Skeletal muscle tissue (tissue), 3 donors: ENCODE measurements at regions not wholly inside any gene's neighbourhood (a gene's known extent, or its start where the extent isn't known, plus 50 kb on each side); places are given as distances from the start of the nearest gene placed in this dataset.

Experiments
- H3K27ac ChIP-seq: one replicate; pipeline ENCODE4 v1.7.0; 2013; ENCODE audit warnings: mild to moderate bottlenecking, low read depth, low read length, inconsistent platforms
- H3K27me3 ChIP-seq, 3 donors: one replicate each; pipeline ENCODE4 v1.7.0; 2013; ENCODE audit warnings: low read length in 3 of 3; ENCODE audit not compliant: control insufficient read depth in 3 of 3, insufficient read depth in 3 of 3
- H3K36me3 ChIP-seq, 3 donors: one replicate each; pipeline ENCODE4 v1.7.0; 2013; ENCODE audit warnings: low read length in 3 of 3; ENCODE audit not compliant: control insufficient read depth in 3 of 3, insufficient read depth in 3 of 3
- H3K4me1 ChIP-seq, 3 donors: one replicate each; pipeline ENCODE4 v1.7.0; 2013; ENCODE audit warnings: low read length in 3 of 3, mild to moderate bottlenecking in 3 of 3; ENCODE audit not compliant: control insufficient read depth in 3 of 3, insufficient read depth in 3 of 3
- H3K4me3 ChIP-seq, 3 donors: one replicate each; pipeline ENCODE4 v1.7.0; 2013; ENCODE audit warnings: low read length in 3 of 3
- H3K9ac ChIP-seq, 3 donors: one replicate each; pipeline ENCODE4 v1.7.0; 2013; ENCODE audit warnings: low read length in 3 of 3, mild to moderate bottlenecking in 3 of 3, moderate library complexity in 2 of 3, low read depth in 1 of 3
- H3K9me3 ChIP-seq, 3 donors: one replicate each; pipeline ENCODE4 v1.7.0; 2013; ENCODE audit warnings: low read length in 3 of 3; ENCODE audit not compliant: control insufficient read depth in 3 of 3
- donor health status: Osteomylitis.

- Histone ChIP-seq H3K27me3 (no peaks in the 10 kb centered on the region), H3K4me3 (no peak overlapping the region), H3K4me1 (no peaks in the 10 kb centered on the region), H3K9me3 (no peaks in the 10 kb centered on the region), H3K27ac (no peak overlapping the region), H3K36me3 (no peaks in the 10 kb centered on the region), H3K9ac (no peak overlapping the region)
These were observed 968.4 kb upstream of the SEL1L start for GRCh38 chr14:82502043-82502442.

DNA sequence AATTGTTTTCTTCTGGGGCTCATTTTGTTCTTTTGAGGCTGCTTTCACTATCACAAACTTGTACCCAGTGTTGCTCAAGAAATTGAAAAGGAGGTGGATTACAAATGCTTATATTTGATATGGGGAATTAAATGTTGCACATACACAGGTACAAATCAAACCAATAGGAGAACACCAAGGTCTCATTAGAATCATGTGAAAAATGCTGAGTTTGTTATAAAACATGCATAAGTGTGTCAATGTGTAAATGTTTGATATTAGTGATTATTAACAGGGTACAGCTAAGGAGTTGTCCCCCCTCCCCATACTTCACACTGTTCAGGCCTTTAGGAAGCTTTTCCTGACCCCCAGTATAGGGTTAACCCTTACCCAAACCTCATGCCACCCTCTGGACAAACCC is 971.2 kb upstream of the SEL1L start:
- H3K9me3 ChIP-seq, result no peaks in the 10 kb centered on the region

DNA sequence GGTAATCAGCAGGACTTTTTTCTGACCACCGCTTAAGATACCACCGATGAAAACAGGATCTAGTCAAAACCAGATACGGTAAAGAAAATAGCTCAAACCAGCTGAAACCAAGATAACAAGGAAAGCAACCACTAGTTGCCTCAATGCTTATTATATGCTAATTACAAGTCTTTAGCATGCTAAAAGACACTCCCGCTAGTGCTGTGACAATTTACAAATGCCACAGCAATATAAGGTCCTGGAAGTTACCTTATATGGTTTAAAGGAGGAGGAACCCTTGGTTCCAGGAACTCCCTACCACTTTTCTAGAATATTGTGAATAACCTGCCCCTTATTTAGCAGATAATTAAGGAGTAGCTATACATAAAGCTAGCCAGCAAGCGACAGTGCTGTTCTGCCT is 976.4 kb upstream of the SEL1L start:
- no peak overlapping the region for H3K9ac ChIP-seq
- no peaks in the 10 kb centered on the region for H3K9me3 ChIP-seq
- no peak overlapping the region for H3K27ac ChIP-seq
- no peaks in the 10 kb centered on the region for H3K27me3 ChIP-seq
- H3K36me3 ChIP-seq, result no peaks in the 10 kb centered on the region
- H3K4me1 ChIP-seq, result no peaks in the 10 kb centered on the region
- H3K4me3 ChIP-seq, result no peak overlapping the region

More for the DNA sequence above, 971.2 kb upstream of the SEL1L start:
- no peak overlapping the region for H3K27ac ChIP-seq
- no peaks in the 10 kb centered on the region for H3K27me3 ChIP-seq
- no peaks in the 10 kb centered on the region for H3K36me3 ChIP-seq
- H3K4me3 ChIP-seq, result no peak overlapping the region
- no peak overlapping the region for H3K9ac ChIP-seq
- no peaks in the 10 kb centered on the region for H3K4me1 ChIP-seq

GRCh38 chr14:82511399-82511798 is 977.7 kb upstream of the SEL1L start:
- no peaks in the 10 kb centered on the region for H3K36me3 ChIP-seq
- no peaks in the 10 kb centered on the region for H3K27me3 ChIP-seq
- no peak overlapping the region for H3K4me3 ChIP-seq
- no peak overlapping the region for H3K27ac ChIP-seq
- H3K4me1 ChIP-seq, result no peaks in the 10 kb centered on the region
- H3K9ac ChIP-seq, result no peak overlapping the region
- H3K9me3 ChIP-seq, result no peaks in the 10 kb centered on the region

GRCh38 chr14:82520765-82521164 is 987.1 kb upstream of the SEL1L start:
- Histone ChIP-seq H3K36me3 (no peaks in the 10 kb centered on the region), H3K27me3 (no peaks in the 10 kb centered on the region), H3K9me3 (peaks cover 0 to 2% (median 0%) of the 10 kb centered on the region in 3 donors), H3K9ac (no peak overlapping the region), H3K4me3 (no peak overlapping the region), H3K27ac (no peak overlapping the region), H3K4me1 (no peaks in the 10 kb centered on the region)

- no peaks in the 10 kb centered on the region for H3K27me3 ChIP-seq
- H3K4me3 ChIP-seq, result no peak overlapping the region
- no peaks in the 10 kb centered on the region for H3K36me3 ChIP-seq
- H3K4me1 ChIP-seq, result no peaks in the 10 kb centered on the region
- H3K9me3 ChIP-seq, result peaks cover 0 to 2% (median 0%) of the 10 kb centered on the region in 3 donors
- no peak overlapping the region for H3K27ac ChIP-seq
- no peak overlapping the region for H3K9ac ChIP-seq
These were observed 987.5 kb upstream of the SEL1L start for GRCh38 chr14:82521191-82521590.

DNA sequence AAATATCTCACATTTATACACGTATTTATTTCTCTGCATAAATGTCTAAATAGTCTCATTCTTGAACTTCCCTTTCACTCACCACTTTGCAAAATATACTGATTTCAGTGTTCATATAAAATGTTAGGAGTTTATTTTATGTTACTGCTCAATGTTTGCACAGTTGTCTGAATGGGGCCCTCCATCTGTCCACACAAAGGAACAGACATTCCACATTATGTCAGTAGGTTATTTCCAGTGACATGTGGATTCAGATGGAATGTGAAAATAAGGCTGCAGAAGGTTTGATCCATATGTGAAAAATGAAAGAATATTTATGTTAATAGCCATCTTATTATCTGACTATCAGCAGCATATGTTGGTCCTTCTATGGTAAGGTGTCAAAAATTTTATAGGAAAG is 994.4 kb upstream of the SEL1L start:
- no peak overlapping the region for H3K9ac ChIP-seq

DNA sequence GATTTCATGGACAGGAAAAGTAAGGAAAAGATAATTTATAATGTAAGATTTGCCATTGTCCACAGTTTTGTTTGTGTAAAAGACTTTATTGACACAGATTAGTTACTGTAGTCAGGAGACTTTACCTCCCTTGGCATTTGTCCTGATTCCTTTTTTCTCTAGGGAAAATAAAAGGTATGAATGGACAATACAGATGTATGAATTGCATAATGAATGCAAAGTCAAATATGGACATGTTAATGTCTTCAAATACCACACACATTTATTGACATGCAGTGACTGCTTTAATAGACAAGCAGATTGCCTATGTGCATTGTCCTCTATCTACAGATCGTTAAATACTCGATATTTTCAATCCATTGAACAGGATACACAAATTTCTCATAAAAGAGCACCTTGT is 999.7 kb upstream of the SEL1L start:
- no peaks in the 10 kb centered on the region for H3K36me3 ChIP-seq
- no peaks in the 10 kb centered on the region for H3K4me1 ChIP-seq
- no peak overlapping the region for H3K9ac ChIP-seq
- no peaks in the 10 kb centered on the region for H3K27me3 ChIP-seq
- no peak overlapping the region for H3K4me3 ChIP-seq
- H3K27ac ChIP-seq, result no peak overlapping the region
- no peaks in the 10 kb centered on the region for H3K9me3 ChIP-seq

More for the DNA sequence above, 994.4 kb upstream of the SEL1L start:
- Histone ChIP-seq H3K27ac (no peak overlapping the region), H3K9me3 (no peaks in the 10 kb centered on the region), H3K4me3 (no peak overlapping the region), H3K36me3 (no peaks in the 10 kb centered on the region), H3K4me1 (no peaks in the 10 kb centered on the region), H3K27me3 (no peaks in the 10 kb centered on the region)

DNA sequence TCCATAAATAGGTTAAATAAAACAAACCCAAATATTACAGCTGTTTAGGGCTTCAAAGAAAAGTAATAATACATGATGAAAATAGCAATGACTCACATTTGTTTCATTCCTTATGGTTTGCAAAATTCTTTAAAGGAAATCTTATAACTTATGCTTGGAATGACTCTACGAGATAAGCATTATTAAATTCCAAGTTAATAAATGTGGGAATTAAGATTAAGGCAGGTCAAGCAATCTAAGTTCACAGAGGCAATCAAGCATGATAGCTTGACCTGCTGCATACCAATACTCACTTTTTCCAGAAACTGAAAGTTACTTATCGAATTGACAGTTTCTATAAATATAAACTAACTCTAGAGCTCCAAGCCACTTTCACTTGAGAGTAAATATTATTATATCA is 1002.9 kb upstream of the SEL1L start:
- no peaks in the 10 kb centered on the region for H3K4me1 ChIP-seq
- H3K36me3 ChIP-seq, result no peaks in the 10 kb centered on the region
- no peaks in the 10 kb centered on the region for H3K9me3 ChIP-seq
- no peaks in the 10 kb centered on the region for H3K27me3 ChIP-seq
- H3K4me3 ChIP-seq, result no peak overlapping the region
- H3K27ac ChIP-seq, result no peak overlapping the region
- H3K9ac ChIP-seq, result no peak overlapping the region

DNA sequence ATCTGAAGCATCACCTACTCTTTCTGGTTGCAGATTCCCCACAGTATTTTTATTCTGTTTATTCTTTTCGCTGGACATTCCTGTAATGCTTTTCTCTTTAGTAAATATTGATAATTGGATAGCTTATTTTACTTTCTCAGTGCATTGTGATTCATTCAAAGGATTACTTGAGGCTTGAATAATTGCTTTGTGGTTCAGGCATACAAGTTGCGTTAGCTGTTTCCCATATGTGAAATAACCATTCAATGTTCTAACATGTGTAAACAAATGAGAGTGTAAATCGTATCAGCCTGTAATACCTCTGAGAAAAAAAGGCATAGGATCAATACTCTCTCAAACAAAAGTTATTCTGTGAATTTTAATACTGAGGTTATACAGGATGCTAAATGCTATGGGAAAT is 1004.2 kb upstream of the SEL1L start:
- no peak overlapping the region for H3K9ac ChIP-seq
- no peaks in the 10 kb centered on the region for H3K9me3 ChIP-seq
- no peak overlapping the region for H3K27ac ChIP-seq
- H3K27me3 ChIP-seq, result no peaks in the 10 kb centered on the region
- no peaks in the 10 kb centered on the region for H3K36me3 ChIP-seq
- no peaks in the 10 kb centered on the region for H3K4me1 ChIP-seq
- no peak overlapping the region for H3K4me3 ChIP-seq

- Histone ChIP-seq H3K36me3 (no peaks in the 10 kb centered on the region), H3K9ac (no peak overlapping the region), H3K27ac (no peak overlapping the region), H3K4me3 (no peak overlapping the region), H3K27me3 (no peaks in the 10 kb centered on the region), H3K9me3 (no peaks in the 10 kb centered on the region), H3K4me1 (no peaks in the 10 kb centered on the region)
These were observed 1012.7 kb upstream of the SEL1L start for GRCh38 chr14:82546401-82546800.
